Mesenchymal stem cell (in vitro differentiated cells and primary cell): ENCODE measurements at regions not wholly inside any gene's neighbourhood (a gene's known extent, or its start where the extent isn't known, plus 50 kb on each side); places are given as distances from the start of the nearest gene placed in this dataset.
"Not testable (repeated sequence)": the region's sequence is repeated elsewhere in the genome, so short reads cannot be mapped to it uniquely, and the experiment has no call there.

Source experiments
- DNase-seq: peaks from one replicate; pipeline ENCODE4 v3.0.0-alpha.2; 2013
- H2AFZ ChIP-seq: one replicate; pipeline ENCODE4 v1.6.1; 2013; ENCODE audit warnings: low read depth, mild to moderate bottlenecking, control low read depth, inconsistent platforms, low read length, moderate library complexity
- H2AK5ac ChIP-seq: 2 replicates; pipeline ENCODE4 v1.6.1; 2013; ENCODE audit warnings: low read length, moderate library complexity, mild to moderate bottlenecking, inconsistent platforms; ENCODE audit not compliant: severe bottlenecking
- H2BK120ac ChIP-seq: one replicate; pipeline ENCODE4 v1.6.1; 2013; ENCODE audit warnings: low read depth, mild to moderate bottlenecking, inconsistent platforms, low read length, moderate library complexity
- H2BK12ac ChIP-seq, 2 experiments: one replicate each; pipeline ENCODE4 v1.6.1; 2013; ENCODE audit warnings: inconsistent platforms in 2 of 2, low read length in 2 of 2, mild to moderate bottlenecking in 2 of 2, moderate library complexity in 2 of 2, control low read depth in 1 of 2
- H2BK15ac ChIP-seq: one replicate; pipeline ENCODE4 v1.6.1; 2013; ENCODE audit warnings: mild to moderate bottlenecking, low read depth, inconsistent platforms; ENCODE audit not compliant: poor library complexity, severe bottlenecking
- H2BK5ac ChIP-seq: 2 replicates; pipeline ENCODE4 v1.6.1; 2013; ENCODE audit warnings: low read depth, mild to moderate bottlenecking, low read length, control low read depth, inconsistent platforms; ENCODE audit not compliant: poor library complexity, severe bottlenecking
- H3K14ac ChIP-seq, 2 experiments: one replicate each; pipeline ENCODE4 v1.6.1; 2013; ENCODE audit warnings: inconsistent platforms in 2 of 2, low read length in 2 of 2, control low read depth in 1 of 2, mild to moderate bottlenecking in 1 of 2, moderate library complexity in 1 of 2
- H3K18ac ChIP-seq, 2 experiments: one replicate each; pipeline ENCODE4 v1.6.1; 2013; ENCODE audit warnings: inconsistent platforms in 2 of 2, low read length in 2 of 2, control low read depth in 1 of 2, low read depth in 1 of 2, mild to moderate bottlenecking in 1 of 2
- H3K23ac ChIP-seq, 2 experiments: one replicate each; pipeline ENCODE4 v1.6.1; 2013; ENCODE audit warnings: inconsistent platforms in 2 of 2, low read length in 2 of 2, mild to moderate bottlenecking in 2 of 2, moderate library complexity in 2 of 2, control low read depth in 1 of 2
- H3K27ac ChIP-seq: 2 replicates; pipeline ENCODE4 v1.5.1; 2013; ENCODE audit warnings: mild to moderate bottlenecking, moderate library complexity, low read length, control low read depth, inconsistent platforms; ENCODE audit not compliant: poor library complexity, severe bottlenecking
- H3K27me3 ChIP-seq, 2 experiments: 2 replicates each; pipeline versions ENCODE4 v1.6.1 to v1.7.0; 2013; ENCODE audit warnings: low read length in 2 of 2, mild to moderate bottlenecking in 2 of 2, moderate library complexity in 2 of 2, control low read depth in 1 of 2, inconsistent platforms in 1 of 2; ENCODE audit not compliant: control insufficient read depth in 1 of 2, insufficient read depth in 1 of 2
- H3K36me3 ChIP-seq, 2 experiments: 2 replicates each; pipeline versions ENCODE4 v1.6.1 to v1.7.0; 2013; ENCODE audit warnings: low read length in 2 of 2, control low read depth in 1 of 2, inconsistent platforms in 1 of 2, low read depth in 1 of 2, mild to moderate bottlenecking in 1 of 2; ENCODE audit not compliant: insufficient read depth in 2 of 2, control insufficient read depth in 1 of 2
- H3K4ac ChIP-seq, 2 experiments: one replicate each; pipeline ENCODE4 v1.6.1; 2013; ENCODE audit warnings: inconsistent platforms in 2 of 2, low read length in 2 of 2, mild to moderate bottlenecking in 2 of 2, moderate library complexity in 2 of 2, control low read depth in 1 of 2, low read depth in 1 of 2
- H3K4me1 ChIP-seq: 2 replicates; pipeline ENCODE4 v1.6.1; 2013; ENCODE audit warnings: low read depth, low read length, control low read depth; ENCODE audit not compliant: control insufficient read depth, insufficient read depth
- H3K4me2 ChIP-seq: 2 replicates; pipeline ENCODE4 v1.6.1; 2013; ENCODE audit warnings: low read length, mild to moderate bottlenecking, inconsistent platforms; ENCODE audit not compliant: poor library complexity, severe bottlenecking
- H3K4me3 ChIP-seq, 2 experiments: 2 replicates each; pipeline versions ENCODE4 v1.5.1 to v1.7.0; 2013; ENCODE audit warnings: low read length in 2 of 2, mild to moderate bottlenecking in 2 of 2, control low read depth in 1 of 2, low read depth in 1 of 2; ENCODE audit not compliant: insufficient read depth in 1 of 2
- H3K79me1 ChIP-seq: replicated peaks from 2 replicates; pipeline ENCODE4 v1.6.1; 2013; ENCODE audit warnings: mild to moderate bottlenecking, control low read depth, low read length, inconsistent platforms; ENCODE audit not compliant: poor library complexity, severe bottlenecking
- H3K9ac ChIP-seq: 2 replicates; pipeline ENCODE4 v1.7.0; 2013; ENCODE audit warnings: mild to moderate bottlenecking, low read length, moderate library complexity
- H3K9me3 ChIP-seq: 2 replicates; pipeline ENCODE4 v1.7.0; 2013; ENCODE audit warnings: mild to moderate bottlenecking, low read length; ENCODE audit not compliant: control insufficient read depth
- H4K8ac ChIP-seq: one replicate; pipeline ENCODE4 v1.6.1; 2013; ENCODE audit warnings: inconsistent platforms, mild to moderate bottlenecking, low read length, moderate library complexity
- H4K91ac ChIP-seq: one replicate; pipeline ENCODE4 v1.6.1; 2013; ENCODE audit warnings: mild to moderate bottlenecking, low read length, inconsistent platforms
- WGBS: methylation state at CpG from one replicate; pipeline ENCODE4 v1.1.7; 2013; ENCODE audit warnings: mixed read lengths; 5-methylcytosine and 5-hydroxymethylcytosine counted together

DNA sequence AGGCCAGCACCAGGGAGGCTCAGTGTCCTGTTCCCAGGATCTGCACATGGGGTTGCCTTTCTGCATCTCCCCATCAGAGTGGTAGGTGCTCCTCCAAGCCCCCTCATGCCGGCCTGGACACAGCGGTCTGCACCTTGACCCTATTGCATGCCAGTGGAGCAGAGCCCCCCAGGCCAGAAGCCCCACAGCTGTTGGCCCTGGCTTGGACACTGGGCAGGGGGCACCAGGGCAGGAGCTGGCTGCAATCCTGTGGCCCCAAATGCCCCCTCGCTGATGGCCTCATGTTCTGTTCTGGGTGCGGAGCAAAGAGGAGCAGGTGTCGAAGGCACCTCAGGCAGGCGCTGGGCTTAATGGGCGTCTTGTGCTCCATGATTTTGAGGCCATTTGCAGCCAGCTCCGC is 62.7 kb downstream of the CCDC74A start:
- Histone ChIP-seq H3K4me1 (peaks cover 1% of the 10 kb centered on the region), H2BK15ac (no peak overlapping the region), H2AK5ac (no peak overlapping the region), H4K8ac (no peak overlapping the region), H3K27me3 (peaks cover 0 to 3% of the 10 kb centered on the region in 2 experiments), H3K14ac (no peak overlapping the region), H2BK5ac (no peak overlapping the region), H2BK12ac (no peak overlapping the region), H2BK120ac (no peak overlapping the region), H2AFZ (no peak overlapping the region), H3K4me2 (no peak overlapping the region), H3K79me1 (no peaks in the 10 kb centered on the region), H3K23ac (no peak overlapping the region), H3K4ac (no peak overlapping the region), H3K27ac (no peak overlapping the region), H3K18ac (no peak overlapping the region), H3K36me3 (no peaks in the 10 kb centered on the region), H3K9ac (no peak overlapping the region), H3K9me3 (no peaks in the 10 kb centered on the region), H4K91ac (no peak overlapping the region), H3K4me3 (no peak overlapping the region)
- no peak for DNase-seq
- 81% methylated on average over 8 of the region's 8 CpGs for WGBS

- Histone ChIP-seq H3K27ac (no peak overlapping the region), H3K36me3 (no peaks in the 10 kb centered on the region), H3K9ac (no peak overlapping the region), H3K4me3 (no peak overlapping the region), H3K14ac (no peak overlapping the region), H2BK15ac (no peak overlapping the region), H2BK5ac (no peak overlapping the region), H2AFZ (no peak overlapping the region), H3K4me1 (peaks cover 1% of the 10 kb centered on the region), H2AK5ac (no peak overlapping the region), H3K27me3 (peaks cover 0 to 3% of the 10 kb centered on the region in 2 experiments), H2BK120ac (no peak overlapping the region), H3K23ac (no peak overlapping the region), H3K4me2 (no peak overlapping the region), H3K9me3 (no peaks in the 10 kb centered on the region), H3K4ac (no peak overlapping the region), H2BK12ac (no peak overlapping the region), H3K18ac (no peak overlapping the region), H4K91ac (no peak overlapping the region), H4K8ac (no peak overlapping the region), H3K79me1 (no peaks in the 10 kb centered on the region)
- no peak for DNase-seq
- 90% methylated on average over 39 of the region's 39 CpGs for WGBS
These were observed 63.2 kb downstream of the CCDC74A start for GRCh38 chr2:131590896-131591295.

- not testable (repeated sequence) for H4K91ac ChIP-seq, H2AK5ac ChIP-seq, H2BK15ac ChIP-seq, H2BK120ac ChIP-seq, H3K4ac ChIP-seq, H3K36me3 ChIP-seq, H2BK5ac ChIP-seq, H3K9me3 ChIP-seq, H3K23ac ChIP-seq, H2BK12ac ChIP-seq, H3K4me3 ChIP-seq, H4K8ac ChIP-seq, H3K4me2 ChIP-seq, H3K18ac ChIP-seq, H2AFZ ChIP-seq, DNase-seq, H3K27me3 ChIP-seq, H3K79me1 ChIP-seq, H3K4me1 ChIP-seq, H3K14ac ChIP-seq, H3K9ac ChIP-seq, H3K27ac ChIP-seq
- 57% methylated on average over 1 of the region's 5 CpGs for WGBS
These were observed 68.9 kb downstream of the CCDC74A start for GRCh38 chr2:131596561-131596960.

GRCh38 chr2:131602444-131602843 is 74.8 kb downstream of the CCDC74A start:
- H2BK12ac ChIP-seq, H3K79me1 ChIP-seq, H3K14ac ChIP-seq, H3K23ac ChIP-seq, H2BK15ac ChIP-seq, DNase-seq, H3K9ac ChIP-seq, H2BK5ac ChIP-seq, H3K4me2 ChIP-seq, H3K9me3 ChIP-seq, H4K91ac ChIP-seq, H3K4me3 ChIP-seq, H3K18ac ChIP-seq, H4K8ac ChIP-seq, H2AK5ac ChIP-seq, H3K27me3 ChIP-seq, H3K27ac ChIP-seq, H3K4ac ChIP-seq, H3K36me3 ChIP-seq, H2BK120ac ChIP-seq, H3K4me1 ChIP-seq, H2AFZ ChIP-seq: not testable (repeated sequence)
- WGBS = 96% methylated on average over 2 of the region's 5 CpGs
